ENCODE measurements at regions not wholly inside any gene's neighbourhood (a gene's known extent, or its start where the extent isn't known, plus 50 kb on each side); places are given as distances from the start of the nearest gene placed in this dataset.

DNA sequence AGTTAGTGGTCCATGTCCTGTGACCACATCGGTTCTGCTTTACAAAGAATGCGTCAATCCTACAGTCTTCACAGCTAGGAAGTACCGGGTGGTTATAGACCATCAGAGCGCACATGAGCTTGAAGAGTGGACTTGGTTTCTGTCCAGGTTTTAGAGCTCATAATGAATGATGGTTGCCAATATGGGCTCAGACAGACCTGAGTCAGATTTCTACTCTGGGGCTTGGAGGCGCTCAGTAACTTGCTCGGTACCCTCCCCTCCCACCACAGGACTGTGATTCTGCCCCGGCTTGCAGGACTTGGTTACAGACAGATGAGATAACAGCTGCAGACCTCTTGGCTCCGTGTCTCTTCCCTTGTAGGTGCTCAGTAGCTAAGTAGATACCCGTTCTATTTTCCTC lies 284.7 kb downstream of the TSHZ3 start:
- Histone ChIP-seq H3K9me3 (ENCODE audit: low read depth) (no peaks in the 10 kb centered on the region), H3K27ac (no peak overlapping the region), H3K4me1 (ENCODE audit: low read depth) (peaks cover 7% of the 10 kb centered on the region), H3K4me3 (no peak overlapping the region), H3K27me3 (no peaks in the 10 kb centered on the region), H3K36me3 (no peaks in the 10 kb centered on the region)
- TF ChIP-seq, protein P1, sequence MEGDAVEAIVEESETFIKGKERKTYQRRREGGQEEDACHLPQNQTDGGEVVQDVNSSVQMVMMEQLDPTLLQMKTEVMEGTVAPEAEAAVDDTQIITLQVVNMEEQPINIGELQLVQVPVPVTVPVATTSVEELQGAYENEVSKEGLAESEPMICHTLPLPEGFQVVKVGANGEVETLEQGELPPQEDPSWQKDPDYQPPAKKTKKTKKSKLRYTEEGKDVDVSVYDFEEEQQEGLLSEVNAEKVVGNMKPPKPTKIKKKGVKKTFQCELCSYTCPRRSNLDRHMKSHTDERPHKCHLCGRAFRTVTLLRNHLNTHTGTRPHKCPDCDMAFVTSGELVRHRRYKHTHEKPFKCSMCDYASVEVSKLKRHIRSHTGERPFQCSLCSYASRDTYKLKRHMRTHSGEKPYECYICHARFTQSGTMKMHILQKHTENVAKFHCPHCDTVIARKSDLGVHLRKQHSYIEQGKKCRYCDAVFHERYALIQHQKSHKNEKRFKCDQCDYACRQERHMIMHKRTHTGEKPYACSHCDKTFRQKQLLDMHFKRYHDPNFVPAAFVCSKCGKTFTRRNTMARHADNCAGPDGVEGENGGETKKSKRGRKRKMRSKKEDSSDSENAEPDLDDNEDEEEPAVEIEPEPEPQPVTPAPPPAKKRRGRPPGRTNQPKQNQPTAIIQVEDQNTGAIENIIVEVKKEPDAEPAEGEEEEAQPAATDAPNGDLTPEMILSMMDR (IDR thresholded peaks at IDR 0.05; ENCODE audit: low read depth, low read length): no peak
- DNase-seq (ENCODE audit: low read depth in 1 of 2, low spot score in 1 of 2): peak in 1 of 2 donors; percentile 27

DNA sequence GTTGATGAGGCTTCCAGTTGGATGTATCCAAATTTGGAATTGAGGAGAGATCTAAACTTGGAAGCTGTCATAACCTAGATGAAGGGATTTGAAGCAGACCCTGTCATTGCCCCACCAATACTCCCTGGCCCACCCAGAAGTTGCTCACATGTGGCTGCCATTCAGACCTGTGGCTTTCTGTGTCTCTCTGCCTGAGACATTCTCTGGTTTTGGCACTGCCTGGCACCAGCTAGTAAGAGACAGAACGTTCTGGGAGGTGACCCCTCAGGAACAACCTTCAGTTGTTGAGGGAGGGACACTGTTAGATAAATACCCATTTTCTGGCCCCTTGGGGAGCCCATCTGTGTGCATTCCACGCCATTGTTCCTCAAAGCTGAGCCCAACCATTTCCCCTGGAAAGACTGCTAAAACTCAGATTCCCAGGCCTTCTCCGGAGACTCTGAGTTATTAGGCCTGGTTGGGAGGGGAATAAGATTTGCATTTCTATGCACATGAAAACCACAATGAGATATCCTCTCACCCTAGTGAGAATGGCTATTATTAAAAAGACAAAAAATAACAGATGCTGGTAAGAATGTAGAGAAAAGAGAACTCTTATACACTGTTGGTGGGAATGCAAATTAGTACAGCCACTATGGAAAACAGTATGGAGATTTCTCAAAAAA lies 290.4 kb downstream of the TSHZ3 start:
- TF ChIP-seq, protein P1 (IDR thresholded peaks at IDR 0.05; ENCODE audit: low read depth, low read length): no peak

DNA sequence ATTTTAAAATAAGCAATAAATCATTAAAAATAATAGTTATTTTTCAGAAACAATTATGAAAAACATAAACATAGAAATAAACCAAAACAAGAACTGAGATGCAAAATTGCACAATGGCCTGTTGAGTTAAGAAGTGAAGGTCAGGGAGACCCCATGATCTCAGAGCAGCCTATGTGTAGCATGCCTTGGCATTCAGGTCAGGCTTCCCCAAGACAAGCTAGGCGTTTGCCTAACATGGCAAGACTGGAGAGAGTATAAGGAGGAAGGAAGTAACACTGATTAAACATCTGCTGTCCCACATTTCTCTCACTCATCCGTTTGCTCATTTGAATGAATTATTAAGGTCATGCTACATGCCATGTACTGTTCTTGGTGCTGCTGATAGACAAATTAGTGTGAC lies 291.8 kb downstream of the TSHZ3 start:
- H3K4me1 ChIP-seq (ENCODE audit: low read depth): no peaks in the 10 kb centered on the region
- H3K4me3 ChIP-seq: no peak overlapping the region
- H3K9me3 ChIP-seq (ENCODE audit: low read depth): no peaks in the 10 kb centered on the region
- no peak overlapping the region for H3K27ac ChIP-seq
- DNase-seq (ENCODE audit: low read depth in 1 of 2, low spot score in 1 of 2): no peak
- peaks cover 8% of the 10 kb centered on the region for H3K27me3 ChIP-seq
- TF ChIP-seq, protein P1 (IDR thresholded peaks at IDR 0.05; ENCODE audit: low read depth, low read length): no peak
- H3K36me3 ChIP-seq: no peaks in the 10 kb centered on the region

More for the DNA sequence above, 290.4 kb downstream of the TSHZ3 start:
- Histone ChIP-seq H3K4me1 (ENCODE audit: low read depth) (no peaks in the 10 kb centered on the region), H3K9me3 (ENCODE audit: low read depth) (no peaks in the 10 kb centered on the region), H3K4me3 (no peak overlapping the region), H3K27me3 (no peaks in the 10 kb centered on the region), H3K36me3 (no peaks in the 10 kb centered on the region), H3K27ac (no peak overlapping the region)
- DNase-seq (ENCODE audit: low read depth in 1 of 2, low spot score in 1 of 2): no peak

DNA sequence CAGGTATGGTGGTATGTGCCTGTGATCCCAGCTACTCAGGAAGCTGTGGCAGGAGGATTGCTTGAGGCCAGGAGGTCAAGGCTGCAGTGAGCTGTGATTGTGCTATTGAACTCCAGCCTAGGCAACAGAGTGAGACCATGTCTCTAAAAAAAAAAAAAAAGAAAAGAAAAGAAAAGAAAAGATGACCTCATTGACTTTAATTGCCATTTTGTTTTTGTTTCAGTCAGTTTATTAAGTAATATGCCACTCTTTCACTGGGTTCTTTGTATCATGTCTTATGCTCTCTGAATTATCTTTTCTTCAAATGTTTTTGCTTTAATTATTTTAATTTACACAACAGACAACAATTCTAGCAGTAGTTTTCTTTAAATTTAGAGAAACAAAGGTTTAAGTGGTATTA lies 293.8 kb downstream of the TSHZ3 start:
- no peaks in the 10 kb centered on the region for H3K4me1 ChIP-seq (ENCODE audit: low read depth)
- no peaks in the 10 kb centered on the region for H3K36me3 ChIP-seq
- no peak overlapping the region for H3K27ac ChIP-seq
- no peaks in the 10 kb centered on the region for H3K9me3 ChIP-seq (ENCODE audit: low read depth)
- H3K4me3 ChIP-seq: no peak overlapping the region
- peaks cover 16% of the 10 kb centered on the region for H3K27me3 ChIP-seq
- TF ChIP-seq, protein P1 (IDR thresholded peaks at IDR 0.05; ENCODE audit: low read depth, low read length): no peak
- DNase-seq (ENCODE audit: low read depth in 1 of 2, low spot score in 1 of 2): no peak

DNA sequence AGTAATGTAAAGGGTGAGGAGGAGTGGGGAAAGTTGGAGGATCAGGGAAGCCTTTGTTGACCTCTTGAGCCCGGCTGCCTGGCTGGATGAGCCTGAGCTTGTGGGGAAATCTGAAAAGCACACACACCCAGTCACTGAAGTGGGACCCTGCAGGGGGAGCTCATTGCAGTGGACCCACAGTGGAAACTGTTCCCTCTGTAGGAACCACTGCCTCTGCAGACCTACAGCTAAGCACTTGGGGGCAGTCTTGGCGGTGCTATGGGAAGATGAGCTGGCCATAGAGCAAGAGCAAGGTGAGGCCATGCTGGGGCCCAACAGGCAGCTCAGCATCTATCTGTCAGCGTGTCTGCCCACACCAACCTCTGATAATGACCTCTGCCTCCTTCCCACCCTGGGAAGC lies 294.8 kb downstream of the TSHZ3 start:
- TF ChIP-seq, protein P1 (IDR thresholded peaks at IDR 0.05; ENCODE audit: low read depth, low read length): peak; percentile 76
- no peak overlapping the region for H3K27ac ChIP-seq
- DNase-seq (ENCODE audit: low read depth in 1 of 2, low spot score in 1 of 2): peak; percentile 63 to 78
- peaks cover 16% of the 10 kb centered on the region for H3K27me3 ChIP-seq
- no peaks in the 10 kb centered on the region for H3K9me3 ChIP-seq (ENCODE audit: low read depth)
- H3K36me3 ChIP-seq: no peaks in the 10 kb centered on the region
- no peaks in the 10 kb centered on the region for H3K4me1 ChIP-seq (ENCODE audit: low read depth)
- no peak overlapping the region for H3K4me3 ChIP-seq
